NAMALWA (cell line): ENCODE measurements at regions not wholly inside any gene's neighbourhood (a gene's known extent, or its start where the extent isn't known, plus 50 kb on each side); places are given as distances from the start of the nearest gene placed in this dataset.
"Not testable (repeated sequence)": the region's sequence is repeated elsewhere in the genome, so short reads cannot be mapped to it uniquely, and the experiment has no call there.

Source experiments
- DNase-seq: peaks from one replicate; pipeline ENCODE4 v3.0.0-alpha.2; 2015; ENCODE audit warnings: low spot score

- DNase-seq = no peak
Measured at GRCh38 chr6:163871616-163872015, 457.1 kb downstream of the QKI start.

DNA sequence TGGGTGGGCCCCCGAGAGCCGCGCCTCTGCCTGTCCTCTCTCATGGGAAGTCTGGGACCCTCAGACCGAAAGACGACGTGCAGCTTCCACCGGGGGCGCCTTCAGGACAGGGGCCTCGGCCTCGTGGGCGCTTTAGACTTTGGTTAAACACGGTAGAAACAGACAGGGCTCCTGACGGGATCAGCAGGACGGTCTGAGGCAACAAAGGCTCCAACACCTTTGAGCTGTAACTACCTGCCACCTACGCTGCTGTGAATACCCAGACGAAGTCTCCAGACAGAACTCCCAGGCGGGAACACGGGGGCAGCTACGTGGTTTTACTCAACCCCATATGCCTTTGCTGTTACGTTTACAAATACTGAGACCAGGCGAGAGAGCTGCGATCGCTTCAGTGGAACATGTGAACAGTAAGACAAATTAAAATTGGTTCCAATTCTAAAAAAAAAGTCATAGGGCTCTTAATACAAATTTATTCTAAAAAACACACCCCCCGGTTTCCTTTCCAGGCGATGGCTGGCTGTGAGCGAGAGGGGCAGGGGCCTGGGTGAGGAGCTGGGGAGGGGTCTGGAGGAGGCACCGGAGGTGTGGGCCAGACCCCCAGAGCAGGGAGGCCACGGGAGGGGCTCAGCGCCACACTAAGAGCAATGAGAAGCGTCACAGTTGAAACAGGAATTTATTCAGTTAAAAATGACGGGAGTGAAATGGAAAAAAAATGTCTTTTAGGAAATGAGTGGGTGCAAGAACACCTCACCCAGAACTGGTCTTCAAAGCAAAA lies 453.2 kb downstream of the QKI start:
- DNase-seq = no peak

GRCh38 chr6:163866192-163866591 lies 451.7 kb downstream of the QKI start:
- DNase-seq = no peak

DNA sequence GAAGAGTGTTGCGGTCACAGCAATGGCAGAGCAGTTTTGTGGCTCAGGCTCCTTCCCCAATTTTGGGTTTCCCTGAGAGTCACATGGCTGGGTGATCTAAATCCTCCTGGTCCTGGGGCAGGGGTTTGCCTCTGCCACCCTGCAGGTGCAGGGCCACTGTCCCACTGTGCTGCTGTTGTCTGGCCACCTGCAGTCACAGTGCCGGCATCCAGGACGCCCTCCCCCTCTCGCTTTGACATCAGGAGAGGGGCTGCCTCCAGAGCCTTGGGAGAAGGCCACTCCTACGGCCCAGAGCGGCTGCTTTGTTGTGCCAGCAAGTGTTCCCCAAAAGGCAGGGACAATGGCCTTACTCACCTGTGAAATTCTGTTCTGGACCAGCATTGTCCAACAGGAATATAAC lies 449.0 kb downstream of the QKI start:
- DNase-seq = no peak

GRCh38 chr6:163862701-163863100 lies 448.2 kb downstream of the QKI start:
- no peak for DNase-seq

DNA sequence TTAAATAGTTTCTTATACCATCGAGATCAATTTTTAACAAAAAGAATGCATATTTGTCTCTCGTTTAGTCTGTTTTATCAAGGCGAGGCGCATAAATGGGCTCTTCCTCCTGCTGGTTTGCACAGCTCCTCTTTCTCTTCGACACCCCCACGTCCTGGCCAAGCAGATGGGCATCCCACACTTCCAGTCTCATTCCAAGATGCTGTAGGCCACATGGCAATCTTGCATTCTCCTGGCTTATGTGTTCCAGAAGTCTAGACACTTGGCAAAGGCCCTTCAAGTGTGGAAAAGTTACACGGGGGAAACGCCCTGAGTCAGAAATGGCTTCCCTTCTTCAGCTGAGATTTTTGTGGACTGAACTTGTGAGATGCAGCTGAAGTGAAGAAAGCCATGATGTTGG lies 447.1 kb downstream of the QKI start:
- DNase-seq = no peak

DNA sequence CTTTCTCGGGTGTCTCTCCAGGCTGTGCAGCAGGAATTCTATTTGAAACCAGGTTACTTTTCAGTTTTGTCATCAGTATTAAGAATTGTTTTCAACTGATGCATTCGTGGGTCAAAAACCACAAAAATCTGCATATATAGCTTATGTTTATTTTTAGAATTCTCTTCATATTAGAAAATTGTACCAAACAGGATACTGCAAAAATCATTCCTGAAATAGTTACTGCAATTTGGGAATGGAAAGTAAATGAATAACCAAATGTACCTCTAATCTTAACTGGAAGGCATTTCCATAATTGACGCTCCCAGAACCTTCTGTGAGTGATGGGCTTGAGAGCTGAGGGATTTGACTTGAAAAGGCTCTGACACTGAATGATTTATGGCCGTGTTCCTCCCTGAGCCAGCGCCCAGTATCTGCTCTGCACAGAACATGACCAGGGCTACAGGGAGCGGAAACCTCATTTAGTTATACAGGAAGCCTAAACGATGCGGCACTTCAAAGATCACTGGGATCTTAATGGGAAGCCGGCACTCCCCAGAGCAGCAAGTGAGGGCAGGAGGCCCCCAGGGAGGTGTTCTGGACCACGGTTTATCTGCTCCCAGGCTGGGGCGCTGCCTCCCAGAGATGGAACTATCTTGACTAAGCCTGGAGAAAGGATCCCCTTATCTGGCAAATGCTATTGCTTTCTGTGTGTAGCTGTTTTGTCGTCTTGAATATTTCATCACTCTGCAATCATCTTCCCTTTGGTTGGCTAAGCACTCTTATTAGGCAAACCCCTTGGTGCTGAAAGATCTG lies 446.0 kb downstream of the QKI start:
- no peak for DNase-seq

- DNase-seq = not testable (repeated sequence)
Measured at GRCh38 chr6:163858870-163859269, 444.4 kb downstream of the QKI start.

DNA sequence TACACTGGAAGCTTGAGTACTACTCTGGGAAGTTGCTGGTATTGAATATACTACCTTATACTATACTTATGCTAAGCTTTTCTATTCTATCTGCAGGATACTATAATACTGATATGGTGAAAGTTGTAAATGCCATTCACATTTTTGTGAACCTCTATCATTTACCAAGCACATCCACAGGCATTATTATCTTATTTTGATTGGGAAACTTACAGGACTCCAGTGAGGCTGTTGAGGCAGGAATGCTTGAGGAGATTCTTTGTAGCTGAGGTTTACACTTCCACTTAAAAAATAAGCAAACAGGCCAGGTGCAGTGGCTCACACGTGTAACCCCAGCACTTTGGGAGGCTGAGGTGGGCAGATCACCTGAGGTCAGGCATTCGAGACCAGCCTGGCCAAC lies 442.9 kb downstream of the QKI start:
- no peak for DNase-seq

GRCh38 chr6:163850874-163851273 lies 436.4 kb downstream of the QKI start:
- DNase-seq = no peak

GRCh38 chr6:163844761-163845160 lies 430.2 kb downstream of the QKI start:
- no peak for DNase-seq

GRCh38 chr6:163844357-163844756 lies 429.8 kb downstream of the QKI start:
- DNase-seq = no peak

DNA sequence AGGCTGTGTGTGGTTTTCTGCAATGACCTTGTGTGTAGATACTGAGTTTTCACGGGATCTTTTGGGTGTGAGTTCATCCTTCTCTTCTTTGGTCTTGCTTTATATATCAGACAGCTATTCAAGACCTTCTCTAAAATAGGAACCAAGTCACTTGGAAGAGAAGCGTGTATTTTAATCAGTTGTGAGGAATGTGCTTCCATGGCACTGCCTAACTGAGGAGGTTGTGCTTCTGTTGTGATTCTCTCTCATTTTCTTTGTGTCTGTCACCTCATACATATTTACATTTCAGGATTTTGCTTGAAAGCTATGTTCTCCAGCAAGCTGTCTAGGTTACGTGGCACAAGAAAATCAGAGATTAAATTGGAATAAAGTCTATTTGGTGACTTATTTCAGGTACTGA lies 428.7 kb downstream of the QKI start:
- no peak for DNase-seq

DNA sequence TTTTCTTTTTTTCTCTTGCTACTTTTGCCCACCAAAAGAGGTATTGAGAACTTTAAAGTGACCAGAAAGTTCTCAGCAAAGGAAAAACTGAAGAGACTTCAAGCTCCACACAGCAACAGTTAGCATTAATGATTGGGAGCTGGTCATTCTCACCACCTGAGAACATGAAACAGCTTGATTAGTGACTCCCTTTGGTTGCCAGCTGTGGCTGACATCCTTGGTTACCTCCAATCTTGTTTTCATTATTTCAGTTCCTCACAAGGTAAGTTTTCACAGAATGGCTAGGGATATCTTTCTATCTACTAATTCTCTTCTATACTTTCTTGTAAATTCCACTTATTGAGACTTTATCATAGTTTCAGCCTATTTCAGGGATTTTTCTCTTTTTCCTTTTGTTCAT lies 427.9 kb downstream of the QKI start:
- DNase-seq = no peak

- DNase-seq = peak; percentile 17
Measured at GRCh38 chr6:163841733-163842132, 427.2 kb downstream of the QKI start.

GRCh38 chr6:163841326-163841725 lies 426.8 kb downstream of the QKI start:
- DNase-seq = no peak

GRCh38 chr6:163840880-163841279 lies 426.4 kb downstream of the QKI start:
- DNase-seq = no peak

GRCh38 chr6:163839296-163839695 lies 424.8 kb downstream of the QKI start:
- DNase-seq = no peak

DNA sequence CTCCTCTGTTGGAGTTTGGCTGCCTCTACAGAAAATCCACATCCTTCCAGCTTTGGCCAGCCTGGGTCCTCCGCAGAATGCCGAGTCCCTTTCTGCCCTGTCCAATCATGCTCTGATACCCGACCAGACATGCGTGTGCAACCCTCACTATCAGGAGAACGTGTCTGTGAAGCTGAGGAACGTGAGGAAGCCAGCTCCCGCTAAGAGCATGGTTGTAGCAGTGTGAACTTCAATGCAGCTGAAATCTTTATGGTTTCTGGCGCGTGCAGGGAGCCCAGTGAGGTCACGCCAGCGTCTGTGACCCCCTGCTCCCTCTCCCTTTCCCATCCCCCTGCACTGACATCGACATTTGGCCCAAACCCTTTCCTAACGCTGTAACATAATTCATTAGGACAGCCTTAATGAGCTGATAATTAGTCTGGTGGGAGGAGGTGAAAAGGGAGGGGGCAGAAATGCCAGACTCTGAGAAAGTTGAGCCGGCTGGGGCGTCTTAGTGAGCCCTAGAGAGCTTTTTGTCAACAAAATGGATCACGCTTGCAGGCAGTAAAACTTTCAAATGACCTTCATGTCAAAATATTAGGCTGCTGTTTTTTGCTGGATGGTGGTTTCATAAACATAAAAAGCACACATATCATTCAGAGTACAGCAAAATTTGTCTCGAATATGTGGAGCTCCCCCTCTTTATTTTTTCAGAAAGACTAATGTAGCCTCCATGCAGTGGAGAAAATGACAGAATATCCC lies 423.3 kb downstream of the QKI start:
- no peak for DNase-seq

GRCh38 chr6:163836876-163837690 lies 422.6 kb downstream of the QKI start:
- DNase-seq = no peak

GRCh38 chr6:163835439-163836171 lies 421.1 kb downstream of the QKI start:
- no peak for DNase-seq
